ENCODE measurements at regions not wholly inside any gene's neighbourhood (a gene's known extent, or its start where the extent isn't known, plus 50 kb on each side); places are given as distances from the start of the nearest gene placed in this dataset.

DNA sequence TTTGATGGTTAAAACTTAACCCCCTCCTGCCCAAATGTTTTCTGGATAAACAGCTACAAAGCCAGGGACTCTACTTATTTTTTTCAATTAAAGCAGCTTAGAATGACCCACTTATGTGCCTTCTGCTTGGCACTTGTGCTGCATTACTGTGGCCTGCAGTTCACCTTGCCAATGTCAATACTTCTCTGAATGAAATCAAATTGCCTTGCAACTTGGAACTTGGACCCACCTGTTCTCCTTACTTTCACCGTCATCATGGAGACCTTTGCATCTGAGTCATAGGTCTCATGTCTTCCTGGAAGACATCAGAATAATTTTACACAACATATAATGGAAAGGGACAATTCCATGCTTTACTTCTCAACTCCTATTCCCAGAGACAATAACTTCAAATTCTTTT lies 92.1 kb upstream of the FHL2 start:
- TF ChIP-seq RAD21 (IDR thresholded peaks at IDR 0.05; ENCODE audit: low read depth) (no peak), FOXM1 (IDR thresholded peaks at IDR 0.05; ENCODE audit: borderline replicate concordance, low read depth) (no peak)
- TF ChIP-seq, protein P1, sequence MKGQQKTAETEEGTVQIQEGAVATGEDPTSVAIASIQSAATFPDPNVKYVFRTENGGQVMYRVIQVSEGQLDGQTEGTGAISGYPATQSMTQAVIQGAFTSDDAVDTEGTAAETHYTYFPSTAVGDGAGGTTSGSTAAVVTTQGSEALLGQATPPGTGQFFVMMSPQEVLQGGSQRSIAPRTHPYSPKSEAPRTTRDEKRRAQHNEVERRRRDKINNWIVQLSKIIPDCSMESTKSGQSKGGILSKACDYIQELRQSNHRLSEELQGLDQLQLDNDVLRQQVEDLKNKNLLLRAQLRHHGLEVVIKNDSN (IDR thresholded peaks at IDR 0.05), result no peak
- TF ChIP-seq, protein P2, sequence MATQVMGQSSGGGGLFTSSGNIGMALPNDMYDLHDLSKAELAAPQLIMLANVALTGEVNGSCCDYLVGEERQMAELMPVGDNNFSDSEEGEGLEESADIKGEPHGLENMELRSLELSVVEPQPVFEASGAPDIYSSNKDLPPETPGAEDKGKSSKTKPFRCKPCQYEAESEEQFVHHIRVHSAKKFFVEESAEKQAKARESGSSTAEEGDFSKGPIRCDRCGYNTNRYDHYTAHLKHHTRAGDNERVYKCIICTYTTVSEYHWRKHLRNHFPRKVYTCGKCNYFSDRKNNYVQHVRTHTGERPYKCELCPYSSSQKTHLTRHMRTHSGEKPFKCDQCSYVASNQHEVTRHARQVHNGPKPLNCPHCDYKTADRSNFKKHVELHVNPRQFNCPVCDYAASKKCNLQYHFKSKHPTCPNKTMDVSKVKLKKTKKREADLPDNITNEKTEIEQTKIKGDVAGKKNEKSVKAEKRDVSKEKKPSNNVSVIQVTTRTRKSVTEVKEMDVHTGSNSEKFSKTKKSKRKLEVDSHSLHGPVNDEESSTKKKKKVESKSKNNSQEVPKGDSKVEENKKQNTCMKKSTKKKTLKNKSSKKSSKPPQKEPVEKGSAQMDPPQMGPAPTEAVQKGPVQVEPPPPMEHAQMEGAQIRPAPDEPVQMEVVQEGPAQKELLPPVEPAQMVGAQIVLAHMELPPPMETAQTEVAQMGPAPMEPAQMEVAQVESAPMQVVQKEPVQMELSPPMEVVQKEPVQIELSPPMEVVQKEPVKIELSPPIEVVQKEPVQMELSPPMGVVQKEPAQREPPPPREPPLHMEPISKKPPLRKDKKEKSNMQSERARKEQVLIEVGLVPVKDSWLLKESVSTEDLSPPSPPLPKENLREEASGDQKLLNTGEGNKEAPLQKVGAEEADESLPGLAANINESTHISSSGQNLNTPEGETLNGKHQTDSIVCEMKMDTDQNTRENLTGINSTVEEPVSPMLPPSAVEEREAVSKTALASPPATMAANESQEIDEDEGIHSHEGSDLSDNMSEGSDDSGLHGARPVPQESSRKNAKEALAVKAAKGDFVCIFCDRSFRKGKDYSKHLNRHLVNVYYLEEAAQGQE (IDR thresholded peaks at IDR 0.05; ENCODE audit: low read depth), result no peak
- TF ChIP-seq, protein P3, sequence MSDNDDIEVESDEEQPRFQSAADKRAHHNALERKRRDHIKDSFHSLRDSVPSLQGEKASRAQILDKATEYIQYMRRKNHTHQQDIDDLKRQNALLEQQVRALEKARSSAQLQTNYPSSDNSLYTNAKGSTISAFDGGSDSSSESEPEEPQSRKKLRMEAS (IDR thresholded peaks at IDR 0.05), result no peak

DNA sequence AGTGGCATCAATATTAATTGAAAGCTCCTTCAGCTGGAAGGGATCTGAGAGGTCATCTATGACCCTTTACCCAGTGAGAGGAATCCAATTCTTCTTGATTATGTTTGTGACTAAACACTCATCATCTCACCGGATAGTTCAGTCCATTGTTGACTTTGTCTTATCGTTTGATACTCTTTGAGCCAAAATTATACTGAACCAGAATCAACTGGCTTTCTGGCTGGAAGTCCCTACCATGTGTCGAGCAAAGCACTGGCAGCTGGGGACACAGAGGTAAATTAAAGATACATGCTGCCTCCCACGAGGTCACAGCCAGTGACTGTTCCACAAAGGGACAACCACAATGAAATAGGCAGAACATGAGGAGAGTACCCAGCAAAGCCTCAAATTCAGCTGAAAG lies 91.4 kb upstream of the FHL2 start:
- TF ChIP-seq, protein P1 (IDR thresholded peaks at IDR 0.05), result no peak
- TF ChIP-seq NFIC (IDR thresholded peaks at IDR 0.05) (no peak), CREB1 (IDR thresholded peaks at IDR 0.05; ENCODE audit: low read depth) (no peak), YY1 (IDR thresholded peaks at IDR 0.05; ENCODE audit: low read depth) (no peak), TCF12 (IDR thresholded peaks at IDR 0.05; ENCODE audit: low read depth) (no peak), EP300 (IDR thresholded peaks at IDR 0.05; ENCODE audit: borderline replicate concordance) (no peak), ZBTB7A (IDR thresholded peaks at IDR 0.05; ENCODE audit: low read depth) (no peak), TEAD4 (IDR thresholded peaks at IDR 0.05) (no peak), EGR1 (IDR thresholded peaks at IDR 0.05) (no peak), CEBPB (IDR thresholded peaks at IDR 0.05) (no peak), TAF1 (IDR thresholded peaks at IDR 0.05; ENCODE audit: low read depth) (no peak), RAD21 (IDR thresholded peaks at IDR 0.05; ENCODE audit: low read depth) (no peak), FOXM1 (IDR thresholded peaks at IDR 0.05; ENCODE audit: borderline replicate concordance, low read depth) (no peak)
- TF ChIP-seq, protein P3 (IDR thresholded peaks at IDR 0.05), result no peak

DNA sequence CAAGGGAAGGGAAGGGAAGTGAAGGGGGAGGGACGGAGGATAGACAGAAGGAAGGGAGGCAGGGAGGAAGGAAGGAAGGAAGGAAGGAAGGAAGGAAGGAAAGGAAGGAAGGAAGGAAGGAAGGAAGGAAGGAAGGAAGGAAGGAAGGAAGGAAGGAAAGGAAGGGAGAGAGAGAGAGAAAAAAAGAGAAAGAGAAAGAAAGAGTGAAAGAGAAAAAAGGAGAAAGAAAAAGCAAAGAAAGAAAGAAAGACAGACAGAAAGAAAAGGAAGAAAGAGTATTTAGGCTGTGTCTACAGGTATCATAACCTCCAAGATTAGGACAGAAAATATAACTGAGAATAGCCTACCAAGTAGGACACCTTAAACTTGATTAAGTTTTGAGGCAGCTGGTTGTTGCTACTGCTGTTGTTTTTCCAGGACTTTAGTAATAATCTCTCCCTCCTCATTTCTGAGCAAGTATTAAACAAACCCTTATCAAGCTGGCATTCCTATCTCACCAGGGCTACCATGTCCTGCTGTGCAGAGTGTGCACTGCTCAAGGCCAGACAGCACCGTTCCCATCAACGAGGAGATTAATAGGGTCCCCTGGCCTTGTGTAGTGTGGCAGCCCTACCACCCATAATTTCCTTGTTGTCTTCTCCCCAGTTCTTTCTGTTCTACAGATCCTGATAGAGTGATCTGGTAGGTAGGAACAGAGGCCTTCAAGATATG lies 90.5 kb upstream of the FHL2 start:
- TF ChIP-seq TEAD4 (IDR thresholded peaks at IDR 0.05) (peak; percentile 49; the same call in 1 of the 2 replicates), TCF12 (IDR thresholded peaks at IDR 0.05; ENCODE audit: low read depth) (no peak)

DNA sequence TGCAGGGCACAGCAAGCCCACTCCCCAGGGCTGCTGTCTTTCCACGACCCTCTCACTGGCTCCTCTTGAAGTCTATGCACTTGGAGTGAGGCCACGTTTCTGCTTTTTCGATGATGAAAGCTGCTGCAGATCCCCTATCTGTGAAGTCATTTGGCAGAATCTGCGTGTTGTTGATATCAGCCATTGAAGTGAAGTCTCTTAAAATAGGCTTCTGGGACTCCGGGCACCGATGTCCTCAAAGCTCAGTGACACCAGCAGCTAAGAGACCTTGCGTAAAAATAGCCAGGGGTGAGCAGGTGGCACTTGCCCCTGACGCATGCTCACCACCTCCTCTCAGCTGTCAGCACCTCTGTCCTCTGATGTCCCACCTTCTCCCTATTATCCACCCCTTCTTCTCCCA lies 89.4 kb upstream of the FHL2 start:
- no peak for TF ChIP-seq EGR1 (IDR thresholded peaks at IDR 0.05)
- no peak for TF ChIP-seq RAD21 (IDR thresholded peaks at IDR 0.05; ENCODE audit: low read depth)
- TF ChIP-seq, protein P2 (IDR thresholded peaks at IDR 0.05; ENCODE audit: low read depth), result no peak
- no peak for TF ChIP-seq ZBTB7A (IDR thresholded peaks at IDR 0.05; ENCODE audit: low read depth)
- TF ChIP-seq CREB1 (IDR thresholded peaks at IDR 0.05; ENCODE audit: low read depth), result no peak
- no peak for TF ChIP-seq TAF1 (IDR thresholded peaks at IDR 0.05; ENCODE audit: low read depth)
- TF ChIP-seq EP300 (IDR thresholded peaks at IDR 0.05; ENCODE audit: borderline replicate concordance), result no peak
- TF ChIP-seq NFIC (IDR thresholded peaks at IDR 0.05), result no peak
- no peak for TF ChIP-seq TCF12 (IDR thresholded peaks at IDR 0.05; ENCODE audit: low read depth)
- TF ChIP-seq, protein P1 (IDR thresholded peaks at IDR 0.05), result no peak
- no peak for TF ChIP-seq CEBPB (IDR thresholded peaks at IDR 0.05)
- TF ChIP-seq TEAD4 (IDR thresholded peaks at IDR 0.05), result no peak
- no peak for TF ChIP-seq FOXM1 (IDR thresholded peaks at IDR 0.05; ENCODE audit: borderline replicate concordance, low read depth)
- no peak for TF ChIP-seq YY1 (IDR thresholded peaks at IDR 0.05; ENCODE audit: low read depth)
- TF ChIP-seq, protein P3 (IDR thresholded peaks at IDR 0.05), result no peak

DNA sequence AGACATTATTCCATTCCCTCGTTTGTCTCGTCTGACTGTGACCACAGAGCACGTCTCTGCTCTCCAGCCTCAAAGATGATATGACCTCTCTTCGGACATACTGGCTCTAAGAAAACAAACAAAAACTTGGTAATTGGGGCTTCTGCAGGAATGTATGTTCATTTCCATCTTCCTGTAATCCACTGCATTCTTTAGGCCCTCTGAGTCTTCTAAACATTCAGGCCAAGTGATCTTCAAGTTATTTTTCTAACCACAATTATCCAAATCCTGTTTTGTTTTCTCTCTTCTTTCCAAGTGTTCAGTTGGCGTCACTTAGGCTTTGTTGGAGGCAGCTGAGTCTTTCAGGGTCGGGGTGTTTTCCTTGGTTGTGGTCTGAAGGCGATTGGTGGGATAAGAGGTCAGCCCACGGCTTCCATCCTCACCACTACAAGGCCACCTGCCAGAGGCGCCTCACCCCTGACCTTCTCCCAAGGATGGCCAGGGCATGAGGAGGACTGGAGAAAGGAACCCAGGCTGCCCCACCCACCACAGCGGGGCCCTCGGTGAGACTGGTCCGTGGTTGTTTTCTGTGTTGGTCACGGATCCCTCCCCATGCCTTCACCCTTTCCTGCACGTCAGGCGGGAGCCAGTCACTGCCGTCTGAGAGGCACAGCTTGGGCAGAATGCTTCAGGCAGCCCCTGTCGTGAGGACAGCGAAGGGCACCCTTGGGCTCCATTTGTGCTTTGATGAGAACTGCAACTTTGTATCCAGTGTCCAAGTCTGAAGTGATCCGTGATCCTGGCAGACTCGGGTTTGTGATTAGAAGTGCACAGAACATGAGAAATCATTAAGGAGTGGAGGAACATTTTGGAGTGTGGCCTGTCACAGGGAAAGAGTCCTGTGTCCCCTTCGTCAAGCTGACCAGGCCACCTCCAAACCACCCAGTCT lies 88.6 kb upstream of the FHL2 start:
- TF ChIP-seq CREB1 (IDR thresholded peaks at IDR 0.05; ENCODE audit: low read depth), result no peak
- no peak for TF ChIP-seq NFIC (IDR thresholded peaks at IDR 0.05)
- no peak for TF ChIP-seq ZBTB7A (IDR thresholded peaks at IDR 0.05; ENCODE audit: low read depth)
- TF ChIP-seq EP300 (IDR thresholded peaks at IDR 0.05; ENCODE audit: borderline replicate concordance), result no peak
